OCI-LY3 (cell line): ENCODE measurements at regions not wholly inside any gene's neighbourhood (a gene's known extent, or its start where the extent isn't known, plus 50 kb on each side); places are given as distances from the start of the nearest gene placed in this dataset.

ENCODE experiments used
- EZH2phosphoT487 ChIP-seq: fragments of 200-600 bp; shearing (Covaris generic); IDR thresholded peaks from 2 replicates; pipeline ENCODE4 v1.6.1; 2018; ENCODE audit warnings: antibody characterized with exemption, mixed run types, low read depth
- TF ChIP-seq, protein P1 (sequence below): fragments of 200-600, 300-600 bp; sonication (generic); IDR thresholded peaks from 2 replicates; pipeline ENCODE4 v1.5.1; 2014; ENCODE audit warnings: antibody characterized with exemption, low read length, low read depth

DNA sequence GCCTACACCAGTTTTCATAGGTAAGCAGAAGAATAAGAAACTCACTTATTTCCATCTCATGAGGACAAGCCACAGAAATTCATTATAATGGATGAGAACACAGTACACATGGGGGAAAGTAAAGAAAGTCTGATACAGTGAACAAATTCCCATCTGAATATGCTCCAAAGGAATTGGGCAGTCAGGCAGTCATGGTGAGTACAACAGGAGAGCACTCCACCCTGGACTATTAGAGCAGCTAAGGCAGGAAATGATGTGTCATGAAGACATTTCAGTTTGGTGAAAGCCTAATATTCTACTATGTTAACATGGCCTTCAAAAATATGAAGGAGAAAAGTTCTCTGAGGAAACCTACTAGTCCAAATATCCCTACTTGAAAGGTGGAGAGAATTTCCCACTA is 92.0 kb upstream of the PRDX4 start:
- TF ChIP-seq, protein P1, sequence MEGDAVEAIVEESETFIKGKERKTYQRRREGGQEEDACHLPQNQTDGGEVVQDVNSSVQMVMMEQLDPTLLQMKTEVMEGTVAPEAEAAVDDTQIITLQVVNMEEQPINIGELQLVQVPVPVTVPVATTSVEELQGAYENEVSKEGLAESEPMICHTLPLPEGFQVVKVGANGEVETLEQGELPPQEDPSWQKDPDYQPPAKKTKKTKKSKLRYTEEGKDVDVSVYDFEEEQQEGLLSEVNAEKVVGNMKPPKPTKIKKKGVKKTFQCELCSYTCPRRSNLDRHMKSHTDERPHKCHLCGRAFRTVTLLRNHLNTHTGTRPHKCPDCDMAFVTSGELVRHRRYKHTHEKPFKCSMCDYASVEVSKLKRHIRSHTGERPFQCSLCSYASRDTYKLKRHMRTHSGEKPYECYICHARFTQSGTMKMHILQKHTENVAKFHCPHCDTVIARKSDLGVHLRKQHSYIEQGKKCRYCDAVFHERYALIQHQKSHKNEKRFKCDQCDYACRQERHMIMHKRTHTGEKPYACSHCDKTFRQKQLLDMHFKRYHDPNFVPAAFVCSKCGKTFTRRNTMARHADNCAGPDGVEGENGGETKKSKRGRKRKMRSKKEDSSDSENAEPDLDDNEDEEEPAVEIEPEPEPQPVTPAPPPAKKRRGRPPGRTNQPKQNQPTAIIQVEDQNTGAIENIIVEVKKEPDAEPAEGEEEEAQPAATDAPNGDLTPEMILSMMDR = no peak
- no peak for TF ChIP-seq EZH2phosphoT487
